ENCODE measurements at regions not wholly inside any gene's neighbourhood (a gene's known extent, or its start where the extent isn't known, plus 50 kb on each side); places are given as distances from the start of the nearest gene placed in this dataset.
"Not testable (repeated sequence)": the region's sequence is repeated elsewhere in the genome, so short reads cannot be mapped to it uniquely, and the experiment has no call there.

DNA sequence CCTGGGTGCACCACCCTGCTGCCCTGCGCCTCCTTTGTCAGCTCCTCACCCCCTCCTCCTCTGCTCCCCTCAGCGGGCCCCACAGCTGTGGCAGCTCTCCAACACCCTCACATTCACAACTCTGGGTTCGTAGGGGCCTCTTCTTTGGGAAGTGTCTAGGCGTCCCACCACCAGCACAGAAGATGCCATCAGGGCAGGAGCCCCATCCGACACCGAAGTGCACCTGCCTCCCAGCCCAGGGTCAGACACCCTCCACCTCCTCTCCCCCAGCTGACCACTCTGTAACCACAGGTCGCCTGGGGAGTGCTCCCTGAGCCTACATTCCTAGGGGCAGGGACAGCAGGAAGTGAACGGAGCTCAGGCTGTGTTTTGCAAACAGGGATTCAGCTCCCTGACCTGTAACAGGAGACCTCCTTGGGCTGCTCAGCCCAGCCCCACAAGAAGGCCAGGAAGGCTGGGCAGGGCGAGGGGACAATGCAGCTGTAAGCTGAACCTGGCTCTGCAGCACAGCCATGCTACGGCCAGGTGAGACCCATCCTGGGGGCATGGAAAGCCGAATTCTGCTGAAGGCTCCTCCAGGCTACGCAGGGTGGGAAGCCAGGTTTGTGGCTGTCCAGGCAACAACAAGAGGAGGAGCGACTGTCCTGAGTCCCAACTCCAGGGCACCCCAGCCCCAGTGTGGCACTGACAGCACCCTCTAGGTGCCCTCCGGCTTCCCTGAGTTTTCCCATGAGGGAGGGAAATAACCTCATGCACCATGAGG, 269.0 kb downstream of the GOLGA6L6 start:
- in situ Hi-C loops (cut with MboI; ENCODE audit: low sequenced_read_pairs), result no loop called here

DNA sequence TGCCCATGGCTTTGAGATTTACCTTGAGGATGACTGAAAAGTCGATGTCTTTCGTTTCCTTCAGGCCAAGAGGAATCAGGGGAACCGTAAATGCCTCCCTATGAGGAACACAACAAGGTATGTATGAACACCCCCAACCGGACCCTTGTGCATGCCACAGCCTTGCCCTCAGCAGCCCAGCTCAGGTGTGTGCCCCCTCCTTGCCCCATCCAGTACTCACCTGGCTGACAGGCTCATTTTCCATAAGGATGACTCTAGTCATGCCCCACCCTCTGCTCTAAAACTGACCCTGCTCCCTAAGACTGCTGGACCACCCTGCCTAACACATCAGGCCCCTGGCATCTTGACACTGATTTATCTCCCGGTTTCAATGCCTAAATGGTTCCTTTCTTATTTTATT, 270.0 kb downstream of the GOLGA6L6 start:
- in situ Hi-C loops (cut with MboI; ENCODE audit: low sequenced_read_pairs), result no loop called here

DNA sequence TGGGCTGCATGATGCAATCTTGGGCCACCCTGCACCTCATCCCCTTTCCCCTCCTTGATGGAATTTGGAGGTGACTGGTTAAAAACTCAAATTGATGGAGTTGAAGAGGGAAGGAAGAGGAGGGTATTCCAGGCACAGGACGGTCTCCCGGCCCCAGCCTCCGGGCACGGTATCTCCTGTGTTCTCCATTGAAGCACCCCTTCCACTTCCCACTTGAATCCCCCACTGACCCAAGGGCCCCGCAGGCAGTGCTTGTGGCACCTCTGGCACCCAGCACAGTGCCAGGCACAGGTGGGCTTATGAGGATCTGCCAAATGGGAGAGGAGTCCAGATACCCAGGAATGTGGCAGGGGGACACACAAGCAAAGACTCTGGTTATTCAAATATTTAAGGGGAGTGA, 271.6 kb downstream of the GOLGA6L6 start:
- in situ Hi-C loops (cut with MboI; ENCODE audit: low sequenced_read_pairs), result not testable (repeated sequence)

DNA sequence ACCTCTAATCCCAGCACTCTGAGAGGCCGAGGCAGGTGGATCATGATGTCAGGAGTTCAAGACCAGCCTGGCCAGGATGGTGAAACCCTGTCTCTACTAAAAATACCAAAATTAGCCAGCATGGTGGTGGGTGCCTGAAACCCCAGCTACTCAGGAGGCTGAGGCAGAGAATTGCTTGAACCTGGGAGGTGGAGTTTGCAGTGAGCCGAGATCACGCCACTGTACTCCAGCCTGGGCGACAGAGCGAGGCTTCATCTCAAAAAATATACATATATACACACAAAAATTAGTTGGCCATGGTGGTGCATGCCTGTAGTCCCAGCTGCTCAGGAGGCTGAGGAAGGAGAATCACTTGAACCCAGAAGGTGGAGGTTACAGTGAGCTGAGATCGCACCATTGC, 273.6 kb downstream of the GOLGA6L6 start:
- in situ Hi-C loops (cut with MboI; ENCODE audit: low sequenced_read_pairs), result not testable (repeated sequence)

DNA sequence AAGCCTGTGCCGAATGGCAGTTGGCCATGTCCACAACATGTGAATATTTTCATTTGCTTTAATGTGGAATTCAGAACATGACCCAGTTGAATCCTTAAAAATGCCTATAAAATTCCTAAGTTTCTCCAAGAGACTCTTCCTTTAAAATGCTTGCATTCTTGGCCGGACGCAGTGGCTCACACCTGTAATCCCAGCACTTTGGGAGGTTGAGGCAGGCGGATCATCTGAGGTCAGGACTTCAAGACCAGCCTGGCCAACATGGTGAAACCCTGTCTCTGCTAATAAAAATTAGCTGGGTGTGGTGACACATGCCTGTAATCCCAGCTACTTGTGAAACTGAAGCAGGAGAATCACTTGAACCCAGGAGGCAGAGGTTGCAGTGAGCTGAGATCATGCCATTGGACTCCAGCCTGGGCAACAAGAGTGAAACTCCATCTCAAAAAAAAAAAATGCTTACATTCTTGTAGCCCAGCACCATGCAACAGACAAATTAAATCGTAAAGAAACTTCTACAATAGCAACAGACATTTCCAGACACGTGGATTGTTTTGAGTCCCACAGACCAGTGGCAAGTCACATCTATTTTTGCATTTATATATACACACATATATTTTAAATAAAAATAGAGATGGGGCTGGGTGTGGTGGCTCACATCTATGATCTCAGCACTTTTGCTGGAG, 274.4 kb downstream of the GOLGA6L6 start:
- in situ Hi-C loops (cut with MboI; ENCODE audit: low sequenced_read_pairs), result not testable (repeated sequence)

DNA sequence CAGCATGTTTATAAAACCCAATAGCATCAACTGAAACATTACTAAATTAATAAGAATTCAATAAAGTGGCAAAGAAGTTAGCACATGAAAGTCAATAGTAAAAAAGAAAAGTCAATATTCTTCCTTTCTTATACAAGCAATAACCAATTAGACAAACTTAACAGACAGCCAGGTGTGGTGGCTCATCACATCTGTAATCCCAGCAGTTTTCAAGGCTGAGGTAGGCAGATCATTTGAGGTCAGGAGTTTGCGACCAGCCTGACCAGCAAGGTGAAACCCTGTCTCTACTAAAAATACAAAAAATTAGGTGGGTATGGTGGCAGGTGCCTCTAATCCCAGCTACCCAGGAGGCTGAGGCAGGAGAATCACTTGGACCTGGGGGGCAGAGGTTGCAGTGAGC, 275.9 kb downstream of the GOLGA6L6 start:
- in situ Hi-C loops (cut with MboI; ENCODE audit: low sequenced_read_pairs), result not testable (repeated sequence)

DNA sequence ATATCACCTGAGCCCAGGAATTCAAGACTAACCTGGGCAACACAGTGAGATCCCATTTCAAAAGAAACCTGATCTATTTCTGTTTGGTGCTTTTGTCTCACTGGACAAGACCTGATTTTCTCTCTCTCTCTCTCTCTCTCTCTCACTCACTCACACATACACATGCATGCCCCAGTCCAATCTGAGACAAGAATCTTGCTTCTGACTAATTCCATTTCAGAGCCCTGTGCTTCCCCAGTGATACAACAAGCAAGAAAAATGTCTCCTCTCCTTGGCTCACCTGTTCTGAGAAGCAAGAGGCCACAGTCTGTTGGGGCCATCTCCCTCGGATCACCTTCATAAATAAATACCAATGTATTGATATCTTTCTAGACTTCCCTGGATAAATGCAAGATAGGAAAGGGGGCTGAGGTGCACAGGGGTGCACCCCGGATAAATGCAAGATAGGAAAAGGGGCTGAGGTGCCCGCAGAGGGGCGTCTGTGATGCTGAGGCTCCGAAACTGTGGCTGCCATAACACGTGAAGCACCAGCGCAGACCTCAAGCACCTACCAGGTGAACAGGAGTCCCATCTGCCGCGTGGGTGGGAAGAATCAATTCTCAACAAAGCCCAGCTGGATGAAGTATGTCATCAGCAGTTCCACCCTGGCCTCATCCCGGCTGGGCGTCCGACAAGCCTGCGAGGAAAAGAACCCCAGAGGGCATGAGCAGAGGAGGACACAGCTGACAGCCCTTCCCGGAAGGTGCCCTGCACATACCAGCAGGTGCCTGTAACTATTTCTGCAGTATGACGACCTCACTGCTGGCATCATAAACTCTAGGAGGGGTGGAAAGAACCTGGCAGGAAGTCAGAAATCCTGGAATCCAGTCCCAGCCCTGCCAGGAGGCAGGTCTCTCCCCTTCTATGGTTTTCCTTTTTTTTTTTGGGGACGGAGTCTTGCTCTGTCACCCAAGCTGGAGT, 280.0 kb downstream of the GOLGA6L6 start:
- in situ Hi-C loops (cut with MboI; ENCODE audit: low sequenced_read_pairs), result not testable (repeated sequence)

DNA sequence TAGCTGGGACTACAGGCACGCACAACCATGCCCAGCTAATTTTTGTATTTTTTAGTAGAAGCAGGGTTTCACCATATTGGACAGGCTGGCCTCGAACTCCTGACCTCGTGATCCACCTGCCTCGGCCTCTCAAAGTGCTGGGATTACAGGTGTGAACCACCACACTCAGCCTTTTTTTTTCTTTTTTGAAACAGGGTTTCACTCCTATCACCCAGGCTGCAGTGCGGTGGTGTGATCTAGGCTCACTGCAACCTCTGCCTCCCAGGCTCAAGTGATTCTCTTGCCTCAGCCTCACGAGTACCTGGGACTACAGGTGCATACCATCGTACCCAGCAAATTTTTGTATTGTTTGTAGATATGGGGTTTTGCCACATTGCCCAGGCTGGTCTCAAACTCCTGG, 280.9 kb downstream of the GOLGA6L6 start:
- in situ Hi-C loops (cut with MboI; ENCODE audit: low sequenced_read_pairs), result not testable (repeated sequence)

DNA sequence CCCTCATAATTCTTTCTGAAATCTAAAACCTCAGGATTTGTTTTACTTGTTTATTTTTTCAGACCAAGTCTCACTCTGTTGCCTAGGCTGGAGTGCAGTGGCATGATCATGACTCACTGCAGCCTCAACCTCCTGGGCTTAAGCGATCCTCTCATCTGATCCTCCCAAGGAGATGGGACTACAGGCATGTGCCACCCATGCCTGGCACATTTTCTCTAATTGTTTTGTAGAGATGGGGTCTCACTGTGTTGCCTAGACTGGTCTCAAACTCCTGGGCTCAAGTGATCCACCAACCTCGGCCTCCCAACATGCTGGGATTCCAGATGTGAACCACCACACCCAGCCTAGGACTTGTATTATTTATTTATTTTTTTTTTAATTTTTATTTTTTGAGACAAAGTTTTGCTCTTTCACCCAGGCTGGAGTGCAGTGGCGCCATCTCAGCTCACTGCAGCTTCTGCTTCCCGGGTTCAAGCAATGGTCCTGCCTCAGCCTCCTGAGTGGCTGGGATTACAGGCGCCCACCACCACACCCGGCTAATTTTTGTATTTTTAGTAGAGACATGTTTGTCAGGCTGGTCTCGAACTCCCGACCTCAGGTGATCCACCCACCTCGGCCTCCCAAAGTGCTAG, 281.9 kb downstream of the GOLGA6L6 start:
- in situ Hi-C loops (cut with MboI; ENCODE audit: low sequenced_read_pairs), result not testable (repeated sequence)

DNA sequence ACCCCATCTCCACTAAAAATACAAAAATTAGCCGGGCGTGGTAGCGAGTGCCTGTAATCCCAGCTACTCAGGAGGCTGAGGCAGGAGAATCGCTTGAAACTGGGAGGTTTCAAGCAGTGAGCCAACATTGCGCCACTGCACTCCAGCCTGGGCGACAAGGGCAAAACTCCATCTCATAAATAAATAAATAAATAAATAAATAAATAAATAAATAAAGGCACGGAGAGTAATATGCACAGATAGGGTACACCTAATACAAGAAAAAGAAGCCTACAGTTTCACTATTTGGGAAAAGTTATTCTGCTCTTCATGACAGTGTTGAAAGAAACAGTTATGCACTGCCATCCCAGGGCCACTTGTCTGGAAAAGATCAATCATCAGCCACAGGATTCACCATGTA, 285.2 kb downstream of the GOLGA6L6 start:
- in situ Hi-C loops (cut with MboI; ENCODE audit: low sequenced_read_pairs), result not testable (repeated sequence)

DNA sequence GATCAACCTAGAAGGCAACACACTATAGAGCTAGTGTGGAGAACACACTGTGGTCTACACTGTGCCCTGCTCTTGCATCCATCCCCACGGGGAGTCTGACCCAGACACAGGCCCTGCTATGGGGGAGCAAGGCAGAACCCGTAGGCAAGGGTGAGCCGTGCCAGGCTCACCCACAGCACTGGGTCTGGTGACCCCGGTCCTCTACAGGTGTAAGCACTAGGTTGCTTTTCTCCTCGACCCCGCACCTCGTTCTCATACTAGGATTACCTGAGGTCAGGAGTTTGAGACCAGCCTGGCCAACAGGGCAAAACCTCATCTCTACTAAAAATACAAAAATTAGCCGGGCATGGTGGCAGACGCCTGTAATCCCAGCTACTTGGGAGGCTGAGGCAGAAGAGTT, 286.0 kb downstream of the GOLGA6L6 start:
- in situ Hi-C loops (cut with MboI; ENCODE audit: low sequenced_read_pairs), result not testable (repeated sequence)

DNA sequence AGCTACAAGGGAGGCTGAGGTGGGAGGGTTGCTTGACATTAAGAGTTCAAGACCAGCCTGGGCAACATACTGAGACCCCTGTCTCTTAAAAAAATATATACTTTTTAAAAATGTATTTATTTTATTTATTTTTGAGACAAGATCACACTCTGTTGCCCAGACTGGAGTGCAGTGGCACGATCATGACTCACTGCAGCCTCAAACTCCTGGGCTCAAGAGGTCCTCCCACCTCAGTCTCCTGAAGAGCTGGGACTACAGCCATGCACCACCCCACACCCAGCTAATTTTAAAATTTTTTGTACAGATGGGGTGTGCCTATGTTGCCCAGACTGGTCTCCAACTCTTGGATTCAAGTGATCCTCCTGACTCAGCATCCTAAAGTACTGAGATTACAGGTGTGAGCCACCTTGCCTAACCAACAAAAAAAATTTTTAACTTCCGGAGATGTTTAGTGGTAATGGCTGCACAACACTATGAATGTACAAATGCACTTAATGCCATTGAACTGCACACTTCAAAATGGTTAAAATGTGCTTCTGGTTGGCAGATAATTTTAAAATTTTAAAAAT, 288.5 kb downstream of the GOLGA6L6 start:
- in situ Hi-C loops (cut with MboI; ENCODE audit: low sequenced_read_pairs), result not testable (repeated sequence)

DNA sequence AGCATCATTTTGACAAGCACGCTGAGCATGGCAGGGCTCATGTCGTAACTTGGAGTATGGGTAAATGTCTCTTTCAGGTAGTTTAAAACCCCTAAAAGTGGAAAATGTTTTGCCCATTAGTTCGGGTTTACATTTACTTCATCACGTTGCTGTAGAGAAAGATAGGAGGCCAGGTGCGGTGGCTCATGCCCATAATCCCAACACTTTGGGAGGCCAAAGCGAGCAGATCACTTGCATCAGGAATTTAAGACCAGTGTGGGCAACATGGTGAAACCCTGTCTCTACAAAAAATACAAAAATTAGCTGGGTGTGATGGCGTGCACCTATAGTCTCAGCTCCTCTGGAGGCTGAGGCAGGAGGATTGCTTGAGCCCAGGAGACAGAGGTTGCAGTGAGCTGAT, 289.6 kb downstream of the GOLGA6L6 start:
- in situ Hi-C loops (cut with MboI; ENCODE audit: low sequenced_read_pairs), result not testable (repeated sequence)

DNA sequence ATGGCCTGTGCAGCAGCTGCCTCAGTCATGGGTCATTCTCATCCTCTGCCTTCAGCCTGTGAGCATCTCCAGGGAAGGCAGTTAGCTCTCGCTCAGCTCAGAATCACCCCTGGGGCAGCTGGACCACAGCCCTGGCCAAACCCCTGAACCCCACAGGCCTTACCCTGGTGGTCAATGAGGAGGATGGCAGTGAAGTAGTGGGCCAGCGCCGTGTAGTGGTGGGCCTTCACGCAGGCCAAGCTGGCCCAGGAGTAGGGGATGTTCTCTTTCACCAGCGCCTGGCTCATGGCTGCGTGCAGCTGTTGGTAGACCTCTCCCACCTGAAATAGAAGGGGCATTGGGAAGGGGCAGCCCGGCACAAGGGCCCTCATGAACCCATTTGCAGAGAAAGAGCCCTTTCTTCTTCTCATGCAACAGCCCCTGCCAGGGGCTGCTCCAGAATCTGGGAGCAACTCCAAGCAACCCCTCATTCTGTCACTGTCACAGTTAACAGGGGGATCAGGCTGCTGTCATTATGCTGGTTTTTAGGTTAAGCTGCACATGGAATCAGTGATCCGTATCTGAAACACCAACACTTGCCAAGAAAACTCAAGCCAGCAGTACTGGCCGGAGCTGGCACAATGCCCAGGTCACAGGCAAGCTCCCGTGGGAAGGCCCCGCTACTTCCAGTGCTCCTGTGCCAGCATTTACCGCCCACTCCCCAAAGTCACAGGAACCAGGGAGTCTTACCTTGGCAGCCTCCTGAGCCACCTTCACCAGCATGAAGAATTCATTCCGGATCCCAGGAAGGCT, 290.2 kb downstream of the GOLGA6L6 start:
- in situ Hi-C loops (cut with MboI; ENCODE audit: low sequenced_read_pairs), result not testable (repeated sequence)

DNA sequence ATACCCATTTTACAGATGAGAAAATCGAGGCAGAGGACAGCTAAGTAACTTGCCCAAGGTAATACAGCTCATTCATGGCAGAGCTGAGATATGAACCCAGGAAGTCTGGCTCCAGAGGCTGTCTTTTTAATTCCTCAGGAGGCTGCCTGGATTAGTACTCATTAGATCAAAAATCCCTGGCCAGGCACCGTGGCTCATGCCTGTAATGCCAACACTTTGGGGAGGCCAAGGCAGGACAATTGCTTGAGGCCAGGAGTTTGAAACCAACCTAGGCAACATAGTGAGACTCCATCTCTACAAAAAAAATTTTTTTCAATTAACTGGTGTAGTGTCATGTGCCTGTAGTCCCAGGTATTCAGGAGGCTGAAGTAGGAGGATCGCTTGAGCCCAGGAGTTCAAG, 291.4 kb downstream of the GOLGA6L6 start:
- in situ Hi-C loops (cut with MboI; ENCODE audit: low sequenced_read_pairs), result not testable (repeated sequence)

DNA sequence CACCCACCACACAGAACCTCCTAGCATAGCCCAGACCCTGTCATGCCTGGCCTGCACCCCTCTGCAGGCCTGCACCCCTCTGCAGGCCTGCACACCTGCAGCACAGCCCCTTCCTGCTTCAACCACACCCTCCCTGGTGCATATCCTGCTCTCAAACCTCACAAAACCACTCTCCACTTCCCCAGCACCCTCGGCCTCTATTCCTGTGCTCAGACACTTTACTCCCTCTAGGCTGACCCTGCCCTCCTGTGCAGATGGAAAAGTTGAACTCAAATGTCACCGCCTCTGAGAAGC, 292.0 kb downstream of the GOLGA6L6 start:
- in situ Hi-C loops (cut with MboI; ENCODE audit: low sequenced_read_pairs), result not testable (repeated sequence)

DNA sequence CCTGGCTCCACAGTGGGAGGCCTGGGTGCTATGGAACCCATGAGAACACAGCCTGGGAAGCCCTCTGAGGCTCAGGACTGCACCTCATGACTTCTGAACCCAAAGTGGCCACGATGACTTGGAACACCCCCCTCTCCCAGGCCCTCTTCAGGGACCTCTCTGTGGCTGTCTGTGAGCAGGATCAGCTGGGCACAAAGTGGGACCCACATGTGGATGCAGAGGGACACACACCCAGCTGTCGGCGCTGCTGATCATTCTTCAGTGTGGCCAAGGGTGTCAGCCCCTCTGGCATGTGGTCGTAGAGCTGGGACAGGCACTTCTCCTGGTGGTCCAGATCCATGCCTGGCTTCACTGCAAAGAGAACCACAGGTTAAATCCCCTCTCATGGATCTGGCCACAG, 293.2 kb downstream of the GOLGA6L6 start:
- in situ Hi-C loops (cut with MboI; ENCODE audit: low sequenced_read_pairs), result not testable (repeated sequence)

DNA sequence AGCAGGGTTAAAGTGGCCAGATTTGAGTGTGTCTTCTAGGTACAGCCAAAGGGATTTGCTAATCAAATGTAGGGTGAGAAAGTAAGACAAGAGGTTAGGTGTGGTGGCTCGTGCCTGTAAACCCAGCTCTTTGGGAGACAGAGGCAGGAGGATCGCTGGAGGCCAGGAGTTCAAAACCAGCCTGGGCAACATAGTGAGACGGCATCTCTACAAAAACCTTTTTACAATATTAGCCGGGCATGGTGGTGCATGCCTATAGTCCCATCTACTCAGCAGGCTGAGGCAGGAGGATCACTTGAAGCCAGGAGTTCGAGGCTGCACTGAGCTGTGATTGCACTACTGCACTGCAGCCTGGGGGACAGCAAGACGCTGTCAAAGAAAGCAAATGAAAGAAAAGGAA, 294.5 kb downstream of the GOLGA6L6 start:
- in situ Hi-C loops (cut with MboI; ENCODE audit: low sequenced_read_pairs), result not testable (repeated sequence)

DNA sequence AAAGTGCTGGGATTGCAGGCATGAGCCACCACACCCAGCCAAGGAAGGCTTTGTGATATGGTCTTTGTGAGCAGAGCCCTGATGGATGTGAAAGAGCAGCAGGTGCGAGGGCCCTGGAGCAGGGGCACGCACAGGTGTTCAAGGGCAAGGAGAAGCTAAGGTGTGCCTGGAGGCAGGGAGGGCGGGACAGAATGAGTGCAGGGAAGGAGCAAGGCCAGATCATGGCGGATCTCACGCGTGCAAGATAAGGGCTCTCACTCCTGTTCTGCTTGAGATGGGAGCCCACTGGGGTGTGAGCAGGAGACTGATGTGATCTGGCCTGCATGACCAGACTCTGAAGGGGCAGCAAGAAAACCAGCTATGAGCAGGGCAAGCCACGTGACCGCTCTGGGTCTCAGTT, 295.0 kb downstream of the GOLGA6L6 start:
- in situ Hi-C loops (cut with MboI; ENCODE audit: low sequenced_read_pairs), result not testable (repeated sequence)

DNA sequence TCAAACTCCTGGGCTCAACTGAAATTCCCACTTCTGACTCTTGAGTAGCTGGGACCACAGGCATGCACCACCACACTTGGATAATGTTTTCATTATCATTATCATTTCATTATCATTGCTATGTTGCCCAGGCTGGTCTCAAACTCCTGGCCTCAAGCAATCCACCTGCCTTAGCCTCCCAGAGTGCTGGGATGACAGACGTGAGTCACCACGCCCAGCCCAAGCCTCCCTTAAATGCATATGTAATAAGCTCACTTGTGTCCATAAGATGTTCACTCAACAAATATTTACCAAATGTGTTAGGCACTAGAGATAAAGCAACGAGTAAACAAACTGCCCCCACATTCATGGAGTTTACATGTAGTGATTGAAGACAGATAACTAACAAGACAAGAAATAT, 295.7 kb downstream of the GOLGA6L6 start:
- in situ Hi-C loops (cut with MboI; ENCODE audit: low sequenced_read_pairs), result not testable (repeated sequence)
